HUES6 (cell line): ENCODE measurements at regions not wholly inside any gene's neighbourhood (a gene's known extent, or its start where the extent isn't known, plus 50 kb on each side); places are given as distances from the start of the nearest gene placed in this dataset.
"Not testable (repeated sequence)": the region's sequence is repeated elsewhere in the genome, so short reads cannot be mapped to it uniquely, and the experiment has no call there.

Experiments
- H3K27ac ChIP-seq: 2 replicates; pipeline ENCODE4 v1.7.0; 2013; ENCODE audit warnings: low read depth, mild to moderate bottlenecking, low read length, inconsistent platforms
- H3K27me3 ChIP-seq: 2 replicates; pipeline ENCODE4 v1.6.1; 2013; ENCODE audit warnings: low read length; ENCODE audit not compliant: control insufficient read depth, insufficient read depth
- H3K36me3 ChIP-seq: 2 replicates; pipeline ENCODE4 v1.6.1; 2013; ENCODE audit warnings: low read length; ENCODE audit not compliant: control insufficient read depth, insufficient read depth
- H3K4me1 ChIP-seq: 2 replicates; pipeline ENCODE4 v1.6.1; 2013; ENCODE audit warnings: low read length; ENCODE audit not compliant: control insufficient read depth, insufficient read depth
- H3K4me3 ChIP-seq: 2 replicates; pipeline ENCODE4 v1.5.1; 2013; ENCODE audit warnings: low read depth, low read length
- H3K9ac ChIP-seq: one replicate; pipeline ENCODE4 v1.6.1; 2013; ENCODE audit warnings: mild to moderate bottlenecking, low read length
- H3K9me3 ChIP-seq: 2 replicates; pipeline ENCODE4 v1.6.1; 2013; ENCODE audit warnings: low read depth, low read length; ENCODE audit not compliant: control insufficient read depth, insufficient read depth

DNA sequence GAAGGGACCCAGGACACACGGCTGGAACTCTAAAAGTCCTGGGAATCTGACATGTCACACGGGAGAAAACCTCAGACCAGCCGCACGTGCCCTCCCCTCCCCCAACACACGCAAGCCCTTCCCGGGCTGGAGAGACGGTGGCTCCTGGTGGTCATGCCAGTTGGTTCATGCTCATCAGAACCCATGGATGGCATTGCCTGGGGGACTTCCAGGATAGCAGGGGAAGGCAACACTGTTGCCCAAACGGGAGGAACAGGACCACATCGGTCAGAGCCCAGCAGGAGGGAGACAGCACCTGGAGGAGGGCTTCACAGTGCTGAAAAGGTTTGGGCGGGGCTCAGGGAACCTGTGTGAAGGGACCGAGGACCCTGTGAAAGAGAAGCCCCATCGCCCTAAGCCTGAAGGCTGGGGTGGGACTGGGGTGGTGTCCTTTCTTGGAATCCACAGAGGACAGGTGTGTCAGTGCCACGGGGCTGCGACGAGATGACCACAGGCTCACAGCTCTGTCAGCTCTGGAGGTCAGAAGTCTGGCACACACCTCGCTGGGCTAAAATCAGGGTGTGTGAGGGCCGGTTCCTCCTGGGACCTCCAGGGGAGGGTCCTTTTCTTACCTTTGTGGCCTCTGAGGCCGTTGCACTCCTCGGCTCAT, 151.7 kb upstream of the ZNF469 start:
- H3K27ac ChIP-seq, H3K9me3 ChIP-seq, H3K9ac ChIP-seq, H3K4me3 ChIP-seq, H3K36me3 ChIP-seq, H3K4me1 ChIP-seq, H3K27me3 ChIP-seq: not testable (repeated sequence)

DNA sequence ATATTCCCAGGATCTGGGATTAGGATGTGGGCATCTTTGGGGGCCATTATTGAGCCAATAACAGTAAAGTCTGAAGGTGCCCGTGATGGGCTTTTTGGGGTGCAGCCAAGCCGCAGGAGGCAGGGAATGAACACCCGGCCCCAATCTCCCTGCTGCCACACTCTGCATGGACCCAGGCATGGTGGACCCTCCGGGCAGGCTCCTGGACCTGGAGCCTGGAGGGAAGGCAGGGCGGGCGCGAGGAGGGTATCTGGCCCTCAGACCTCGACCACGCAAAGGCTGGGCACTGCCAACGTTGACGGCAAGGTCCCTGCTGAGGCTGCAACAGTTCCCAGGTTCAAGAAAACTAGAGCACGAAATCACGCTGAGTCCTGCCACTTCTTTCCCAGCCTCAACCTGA, 150.9 kb upstream of the ZNF469 start:
- H3K4me1 ChIP-seq, H3K36me3 ChIP-seq, H3K27ac ChIP-seq, H3K27me3 ChIP-seq, H3K4me3 ChIP-seq, H3K9ac ChIP-seq, H3K9me3 ChIP-seq: not testable (repeated sequence)

DNA sequence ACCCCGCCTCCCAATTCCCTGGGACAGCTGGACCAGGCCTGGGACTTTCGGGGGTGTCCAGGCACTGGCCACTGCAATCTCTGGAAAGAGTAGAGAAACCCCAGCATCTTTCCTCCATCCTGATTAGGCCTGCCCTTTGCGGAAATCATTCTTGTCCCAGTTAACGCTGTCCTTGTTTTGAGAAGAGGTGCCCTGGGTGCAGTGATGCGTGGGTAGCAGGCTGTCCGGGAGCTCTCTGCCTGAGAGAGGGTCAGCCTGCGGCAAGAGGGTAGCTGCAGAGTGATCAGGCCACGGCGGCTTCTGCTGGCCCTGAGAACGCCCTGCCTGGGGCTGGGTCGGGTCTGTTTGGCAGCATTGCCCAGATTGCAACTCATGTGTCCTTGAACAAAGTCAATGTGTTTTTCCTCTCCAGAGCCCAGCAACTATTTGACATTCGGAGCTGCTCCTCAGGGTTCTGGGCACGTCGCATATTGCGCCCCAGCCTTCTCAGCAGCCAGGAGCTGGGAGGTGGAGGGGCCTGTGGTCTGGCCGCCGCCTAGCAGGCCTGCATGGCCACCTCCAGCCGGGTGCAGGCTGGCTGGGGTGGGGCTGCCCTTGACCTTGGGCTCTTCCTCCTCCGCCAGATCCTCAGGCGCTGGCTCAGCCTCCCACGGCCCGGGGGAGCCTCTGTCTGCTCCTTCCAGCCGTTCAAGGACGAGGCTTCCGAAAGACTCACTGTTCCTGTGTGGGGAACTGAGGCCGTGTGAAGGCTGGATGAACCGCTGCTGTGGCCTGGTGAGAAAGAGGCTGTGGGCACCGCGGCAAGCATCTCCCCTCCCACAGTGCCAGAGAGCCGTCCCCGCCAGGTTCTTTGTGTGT, 150.1 kb upstream of the ZNF469 start:
- H3K9ac ChIP-seq, H3K27me3 ChIP-seq, H3K27ac ChIP-seq, H3K4me1 ChIP-seq, H3K36me3 ChIP-seq, H3K4me3 ChIP-seq, H3K9me3 ChIP-seq: not testable (repeated sequence)

DNA sequence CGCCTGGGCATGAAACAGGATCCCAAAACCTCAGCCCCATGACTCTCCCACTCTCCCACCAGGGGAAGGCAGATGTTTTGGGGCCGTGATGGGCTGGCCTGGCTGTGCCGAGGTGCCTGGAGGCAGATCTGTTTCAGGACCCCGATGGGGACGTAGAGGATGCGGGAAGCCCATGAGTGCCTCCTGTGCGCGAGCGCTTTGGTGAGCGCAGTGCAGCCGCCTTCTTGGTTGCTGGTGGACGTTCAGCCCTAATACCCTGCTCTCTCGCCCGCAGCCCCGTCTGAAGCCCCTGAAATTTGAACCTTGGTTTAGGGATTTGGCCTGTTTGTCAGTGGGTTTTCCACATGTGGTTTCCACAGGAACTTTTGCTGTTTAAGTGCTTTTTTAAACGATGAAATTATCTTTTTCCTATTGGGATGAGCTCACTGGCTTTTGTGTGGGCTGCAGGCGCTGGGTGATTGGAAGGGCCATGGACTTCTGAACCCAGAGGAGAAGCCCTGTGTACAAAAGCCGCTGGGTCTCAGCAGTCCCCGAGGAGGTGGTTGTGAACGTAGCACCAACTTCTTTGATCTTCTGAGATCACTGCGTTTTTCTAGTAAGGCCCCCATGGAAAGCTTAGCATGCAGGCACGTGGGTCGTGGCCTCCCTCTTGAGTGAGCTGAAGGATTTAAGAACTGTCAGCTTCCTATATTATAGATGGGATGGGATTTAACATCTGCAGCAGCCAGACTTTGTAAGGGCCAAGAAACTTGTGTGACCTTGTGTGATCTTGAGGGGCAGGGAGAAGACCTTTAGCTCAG, 148.9 kb upstream of the ZNF469 start:
- not testable (repeated sequence) for H3K9me3 ChIP-seq, H3K9ac ChIP-seq, H3K4me1 ChIP-seq, H3K27ac ChIP-seq, H3K36me3 ChIP-seq, H3K4me3 ChIP-seq, H3K27me3 ChIP-seq

DNA sequence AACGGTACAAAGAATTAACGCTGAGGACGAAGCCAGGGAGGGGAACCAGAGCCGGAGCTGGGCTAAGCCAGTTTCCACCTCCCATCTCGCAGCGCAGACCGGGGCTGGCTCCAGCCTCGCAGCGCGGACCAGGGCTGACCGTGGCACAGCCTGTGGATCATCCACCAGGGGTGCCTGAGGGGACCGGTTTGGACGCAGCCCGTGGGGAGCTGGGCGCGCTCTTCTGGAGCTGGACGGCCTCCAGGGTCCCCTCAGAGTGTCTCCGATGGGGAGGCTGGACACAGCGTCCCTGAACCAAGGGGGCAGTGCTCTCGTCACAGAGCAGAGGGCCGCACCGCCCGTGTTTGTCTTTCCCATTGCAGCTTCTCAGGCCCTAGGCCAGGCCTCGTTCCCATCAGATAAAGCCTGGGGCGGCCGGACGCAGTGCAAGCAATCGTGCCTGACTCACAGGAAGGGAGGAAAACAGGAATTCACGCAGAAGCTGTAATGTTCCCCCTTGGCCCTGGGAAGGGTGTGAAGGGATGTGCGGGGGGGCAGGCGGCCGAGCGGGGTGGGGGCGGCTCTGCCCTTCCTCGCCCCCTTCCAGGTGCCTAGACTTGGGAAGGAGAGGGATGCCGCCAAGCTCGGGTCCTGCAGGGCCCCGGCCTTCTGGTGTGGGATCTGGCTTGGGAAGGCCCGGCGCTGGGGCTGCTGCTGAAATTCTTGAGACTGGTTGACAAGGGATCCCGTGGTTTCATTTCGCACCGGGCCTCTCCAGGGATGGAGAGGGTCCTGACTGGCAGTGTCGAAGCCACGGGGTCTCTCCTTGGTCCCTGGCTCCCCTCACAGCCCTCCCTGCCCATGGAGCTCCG, 148.1 kb upstream of the ZNF469 start:
- H3K27ac ChIP-seq, H3K4me1 ChIP-seq, H3K9ac ChIP-seq, H3K9me3 ChIP-seq, H3K36me3 ChIP-seq, H3K27me3 ChIP-seq, H3K4me3 ChIP-seq: not testable (repeated sequence)

DNA sequence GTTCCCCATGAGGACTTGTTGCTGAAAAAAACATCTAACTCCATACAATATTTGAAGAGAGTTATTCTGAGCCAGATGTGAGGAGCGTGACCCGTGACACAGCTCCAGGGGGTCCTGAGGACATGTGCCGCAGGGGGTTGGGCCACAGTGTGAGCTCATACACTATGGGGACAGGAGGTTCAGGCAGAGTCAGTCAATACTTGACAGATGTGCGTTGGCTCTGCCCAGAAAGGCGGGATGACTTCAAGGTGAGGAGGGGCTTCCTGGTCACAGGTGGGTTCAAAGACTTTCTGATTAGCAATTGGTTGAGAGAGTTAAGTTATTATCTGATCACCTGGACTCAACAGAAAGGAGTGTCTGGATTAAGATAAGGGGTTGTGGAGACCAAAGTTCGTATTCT, 147.1 kb upstream of the ZNF469 start:
- not testable (repeated sequence) for H3K27me3 ChIP-seq, H3K4me3 ChIP-seq, H3K4me1 ChIP-seq, H3K36me3 ChIP-seq, H3K27ac ChIP-seq, H3K9ac ChIP-seq, H3K9me3 ChIP-seq

DNA sequence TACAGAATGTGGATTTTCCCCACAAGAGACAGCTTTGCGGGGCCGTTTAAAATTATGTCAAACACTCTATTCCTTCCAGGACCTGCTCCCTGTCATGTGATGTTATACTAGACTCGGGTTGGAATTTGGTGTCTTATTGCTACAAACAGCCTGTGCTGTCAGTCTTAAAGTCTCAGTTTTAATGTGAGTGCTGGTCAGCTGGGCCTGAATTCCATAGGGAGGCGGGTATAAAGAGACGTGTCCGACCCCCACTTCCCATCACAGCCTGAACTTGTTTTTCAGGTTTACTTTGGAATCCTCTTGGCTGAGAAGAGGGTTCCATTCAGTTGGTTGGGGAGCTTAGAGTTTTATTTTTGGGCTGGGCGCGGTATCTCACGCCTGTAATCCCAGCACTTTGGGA, 146.5 kb upstream of the ZNF469 start:
- not testable (repeated sequence) for H3K27ac ChIP-seq, H3K9ac ChIP-seq, H3K27me3 ChIP-seq, H3K4me3 ChIP-seq, H3K4me1 ChIP-seq, H3K9me3 ChIP-seq, H3K36me3 ChIP-seq

DNA sequence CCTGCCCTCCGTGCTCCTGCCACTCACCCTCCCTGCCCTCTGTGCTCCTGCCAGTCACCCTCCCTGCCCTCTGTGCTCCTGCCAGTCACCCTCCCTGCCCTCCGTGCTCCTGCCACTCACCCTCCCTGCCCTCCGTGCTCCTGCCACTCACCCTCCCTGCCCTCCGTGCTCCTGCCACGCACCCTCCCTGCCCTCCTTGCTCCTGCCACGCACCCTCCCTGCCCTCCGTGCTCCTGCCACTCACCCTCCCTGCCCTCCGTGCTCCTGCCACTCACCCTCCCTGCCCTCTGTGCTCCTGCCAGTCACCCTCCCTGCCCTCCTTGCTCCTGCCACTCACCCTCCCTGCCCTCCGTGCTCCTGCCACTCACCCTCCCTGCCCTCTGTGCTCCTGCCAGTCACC, 145.4 kb upstream of the ZNF469 start:
- H3K36me3 ChIP-seq, H3K27me3 ChIP-seq, H3K9ac ChIP-seq, H3K27ac ChIP-seq, H3K4me3 ChIP-seq, H3K4me1 ChIP-seq, H3K9me3 ChIP-seq: not testable (repeated sequence)

DNA sequence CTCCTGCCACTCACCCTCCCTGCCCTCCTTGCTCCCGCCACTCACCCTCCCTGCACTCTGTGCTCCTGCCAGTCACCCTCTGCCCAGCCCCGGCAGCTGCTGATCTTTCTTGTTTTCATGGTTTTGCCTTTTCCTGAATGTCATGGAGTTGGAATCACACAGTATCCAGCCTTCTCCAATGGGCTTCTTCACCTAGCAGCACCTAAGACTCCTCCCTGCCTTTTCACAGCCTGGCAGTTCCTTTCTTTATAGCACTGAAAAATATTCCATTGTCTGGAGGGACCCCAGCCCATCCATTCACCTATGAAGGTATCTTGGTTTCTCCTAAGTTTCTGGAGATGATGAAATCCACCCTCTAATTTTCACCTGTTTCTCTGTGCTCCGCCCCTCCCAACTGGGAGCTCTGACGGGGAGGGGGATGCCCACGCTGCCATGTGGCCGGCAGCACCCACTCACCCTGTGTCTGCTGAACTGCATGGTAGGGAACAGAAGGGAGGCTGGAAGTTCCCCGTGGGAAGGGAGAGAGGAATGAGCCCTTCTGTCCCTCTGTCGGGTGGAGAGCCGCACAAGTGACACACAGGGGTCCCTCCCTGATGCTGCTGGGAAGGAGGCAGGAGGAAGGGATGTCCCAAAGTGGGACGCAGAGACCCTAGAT, 144.9 kb upstream of the ZNF469 start:
- H3K36me3 ChIP-seq, H3K27ac ChIP-seq, H3K4me3 ChIP-seq, H3K9ac ChIP-seq, H3K4me1 ChIP-seq, H3K27me3 ChIP-seq, H3K9me3 ChIP-seq: not testable (repeated sequence)

DNA sequence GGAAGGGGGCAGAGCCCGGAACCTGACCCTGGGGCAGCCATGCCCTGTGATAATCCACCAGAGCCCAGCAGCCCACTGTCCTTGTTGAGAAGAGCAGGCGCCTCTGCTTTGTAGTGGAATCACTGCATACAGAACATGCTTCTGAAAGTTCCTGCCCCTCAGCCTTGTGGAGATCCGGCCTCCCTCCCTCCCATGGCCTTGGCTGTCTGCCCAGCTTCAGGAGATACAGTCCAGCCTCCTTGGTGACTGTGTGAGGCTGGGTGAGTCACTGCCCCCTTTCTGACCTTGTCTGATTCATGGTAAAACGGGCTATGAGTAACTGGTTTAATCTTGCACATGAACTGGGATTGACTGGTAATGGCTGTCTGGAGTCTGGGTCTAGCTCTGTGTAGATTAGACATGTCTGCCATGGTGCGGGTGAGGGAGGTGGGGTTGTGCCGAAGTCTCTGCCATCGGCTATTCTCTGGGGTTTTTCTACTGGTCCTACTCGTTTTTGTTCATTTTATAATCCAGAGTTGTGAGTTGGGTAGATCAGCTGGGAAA, 144.0 kb upstream of the ZNF469 start:
- not testable (repeated sequence) for H3K27ac ChIP-seq, H3K9ac ChIP-seq, H3K36me3 ChIP-seq, H3K4me3 ChIP-seq, H3K27me3 ChIP-seq, H3K4me1 ChIP-seq, H3K9me3 ChIP-seq
